HAP-1 (cell line): ENCODE measurements at regions not wholly inside any gene's neighbourhood (a gene's known extent, or its start where the extent isn't known, plus 50 kb on each side); places are given as distances from the start of the nearest gene placed in this dataset.
"Not testable (repeated sequence)": the region's sequence is repeated elsewhere in the genome, so short reads cannot be mapped to it uniquely, and the experiment has no call there.

Experiments
- DNase-seq, 2 experiments: peaks; one replicate each; pipeline ENCODE4 v3.0.0-alpha.2; 2016 to 2020; ENCODE audit warnings: low spot score in 2 of 2
- H3K27me3 ChIP-seq: fragments of 250-450 bp; sonication (Bioruptor Pico); 2 replicates; pipeline ENCODE4 v1.5.1; 2020; ENCODE audit warnings: low read depth, mild to moderate bottlenecking, moderate library complexity
- H3K36me3 ChIP-seq: fragments of 250-450 bp; sonication (Bioruptor Pico); replicated peaks from 2 replicates; pipeline ENCODE4 v1.5.1; 2020; ENCODE audit warnings: mild to moderate bottlenecking
- H3K4me1 ChIP-seq: fragments of 250-450 bp; sonication (Bioruptor Pico); 2 replicates; pipeline ENCODE4 v1.5.1; 2020; ENCODE audit warnings: mild to moderate bottlenecking
- H3K4me3 ChIP-seq: fragments of 250-450 bp; sonication (Bioruptor Pico); 2 replicates; pipeline ENCODE4 v1.5.1; 2020; ENCODE audit warnings: mild to moderate bottlenecking, moderate library complexity
- H3K9me3 ChIP-seq: fragments of 250-450 bp; sonication (Bioruptor Pico); 2 replicates; pipeline ENCODE4 v1.5.1; 2020; ENCODE audit warnings: mild to moderate bottlenecking, moderate library complexity
- in situ Hi-C: fragments of 300-500 bp; cut with MboI; formaldehyde crosslinking; loops from 3 replicates; pipeline ENCODE4 v1.14.3; 2020; ENCODE audit warnings: low sequenced_read_pairs, inconsistent platforms, mixed read lengths

DNA sequence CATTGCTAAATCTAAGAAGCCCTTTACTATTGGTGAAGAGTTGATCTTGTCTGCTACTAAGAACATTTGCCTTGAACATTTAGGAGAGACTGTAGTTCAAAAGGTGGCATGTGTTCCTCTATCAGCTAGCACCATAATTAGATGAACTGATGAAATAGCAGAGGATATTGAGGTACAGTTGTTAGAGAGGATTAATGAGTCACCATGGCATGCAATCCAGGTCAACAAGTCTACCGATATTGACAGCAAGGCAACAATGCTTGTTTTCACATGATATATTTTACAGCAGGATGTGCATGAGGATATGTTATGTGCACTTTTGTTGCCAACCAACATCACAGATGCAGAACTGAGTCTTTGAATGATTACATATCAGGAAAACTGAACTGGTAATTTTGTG, 134.3 kb upstream of the CDH9 start:
- H3K36me3 ChIP-seq = no peaks in the 10 kb centered on the region
- no peak for DNase-seq
- no peaks in the 10 kb centered on the region for H3K27me3 ChIP-seq
- H3K4me3 ChIP-seq = no peak overlapping the region
- no peaks in the 10 kb centered on the region for H3K9me3 ChIP-seq
- in situ Hi-C loops = no loop called here
- H3K4me1 ChIP-seq = no peaks in the 10 kb centered on the region

DNA sequence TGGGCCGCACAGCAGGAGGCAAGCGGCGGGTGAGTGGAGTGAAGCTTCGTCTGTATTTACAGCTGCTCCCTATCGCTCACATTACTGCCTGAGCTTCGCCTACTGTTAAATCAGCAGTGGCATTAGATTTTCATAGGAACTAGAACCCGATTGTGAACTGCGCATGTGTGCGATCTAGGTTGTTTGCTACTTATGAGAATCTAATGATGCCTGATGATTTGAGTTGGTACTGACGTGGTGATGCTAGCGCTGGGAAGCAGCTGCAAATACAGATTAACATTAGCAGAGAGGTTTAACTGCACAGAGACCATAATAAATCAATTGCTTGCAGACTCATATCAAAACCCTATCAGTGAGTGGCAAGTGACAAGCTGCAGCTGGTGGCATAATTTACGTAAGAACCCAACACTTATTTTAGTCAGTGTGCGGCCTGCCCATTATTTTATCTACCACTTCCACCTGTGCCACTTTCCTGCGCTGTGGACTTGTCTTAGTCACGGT, 133.4 kb upstream of the CDH9 start:
- in situ Hi-C loops = no loop called here
- Histone ChIP-seq H3K9me3 (no peaks in the 10 kb centered on the region), H3K4me3 (no peak overlapping the region), H3K36me3 (no peaks in the 10 kb centered on the region), H3K27me3 (no peaks in the 10 kb centered on the region), H3K4me1 (no peaks in the 10 kb centered on the region)
- no peak for DNase-seq

DNA sequence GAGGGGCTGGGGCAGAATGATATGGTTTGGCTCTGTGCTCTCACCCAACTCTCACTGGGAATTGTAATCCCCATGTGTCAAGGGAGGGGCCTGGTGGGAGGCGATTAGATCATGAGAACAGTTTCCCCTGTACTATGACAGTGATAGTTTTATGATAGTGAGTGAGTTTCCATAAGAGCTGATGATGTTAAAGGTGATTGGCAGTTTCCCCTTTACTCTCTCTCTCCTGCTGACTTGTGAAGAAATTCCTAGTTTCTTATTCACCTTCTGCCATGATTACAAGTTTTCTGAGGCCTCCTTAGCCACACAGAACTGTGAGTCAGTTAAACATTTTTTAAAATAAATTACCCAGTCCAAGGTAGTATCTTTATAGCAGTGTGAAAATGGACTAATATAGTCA, 120.4 kb upstream of the CDH9 start:
- H3K9me3 ChIP-seq = peaks cover 21% of the 10 kb centered on the region
- no peak for DNase-seq
- H3K27me3 ChIP-seq = no peaks in the 10 kb centered on the region
- H3K36me3 ChIP-seq = no peaks in the 10 kb centered on the region
- in situ Hi-C loops = no loop called here
- H3K4me1 ChIP-seq = peaks cover 5% of the 10 kb centered on the region
- no peak overlapping the region for H3K4me3 ChIP-seq

DNA sequence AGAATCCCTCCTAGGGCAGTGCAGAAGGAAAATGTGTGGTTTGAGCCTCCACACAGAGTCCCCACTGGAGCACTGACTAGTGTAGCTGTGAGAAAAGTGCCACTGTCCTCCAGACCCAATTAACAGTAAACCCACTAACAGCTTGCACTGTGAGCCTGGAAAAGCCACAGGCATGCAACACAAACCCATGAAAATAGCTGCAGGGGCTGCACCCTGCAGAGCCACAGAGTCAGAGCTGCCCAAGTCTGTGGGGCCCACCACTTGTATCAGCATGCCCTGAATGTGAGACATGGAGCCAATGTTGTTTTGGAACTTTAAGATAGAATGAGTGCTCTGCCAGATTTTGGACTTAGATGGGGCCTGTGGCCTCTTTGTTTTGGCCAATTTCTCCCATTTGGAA, 119.8 kb upstream of the CDH9 start:
- peaks cover 2% of the 10 kb centered on the region for H3K4me1 ChIP-seq
- in situ Hi-C loops = no loop called here
- no peaks in the 10 kb centered on the region for H3K27me3 ChIP-seq
- DNase-seq = no peak
- no peak overlapping the region for H3K4me3 ChIP-seq
- peaks cover 25% of the 10 kb centered on the region for H3K9me3 ChIP-seq
- H3K36me3 ChIP-seq = no peaks in the 10 kb centered on the region

DNA sequence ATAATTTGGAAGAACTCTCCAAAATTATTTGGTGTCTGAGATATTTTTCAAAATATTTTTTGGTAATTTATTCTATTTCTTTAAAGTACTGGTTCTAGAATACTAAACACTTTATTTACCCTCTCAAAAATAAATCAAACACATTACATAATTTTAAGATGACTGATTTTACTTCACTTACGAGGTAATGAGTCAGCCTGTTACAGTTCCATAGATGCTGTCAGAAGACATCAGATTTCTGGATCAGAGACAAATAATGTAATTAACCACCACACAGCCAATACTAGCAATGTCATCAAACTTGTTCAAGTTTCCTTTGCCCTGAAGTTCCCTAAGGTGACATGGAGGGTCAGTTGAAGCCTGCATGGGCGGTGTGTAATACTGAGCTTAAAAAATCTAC, 106.1 kb upstream of the CDH9 start:
- Histone ChIP-seq H3K4me1 (no peaks in the 10 kb centered on the region), H3K27me3 (no peaks in the 10 kb centered on the region), H3K9me3 (no peaks in the 10 kb centered on the region), H3K36me3 (no peaks in the 10 kb centered on the region), H3K4me3 (no peak overlapping the region)
- in situ Hi-C loops = no loop called here
- no peak for DNase-seq

DNA sequence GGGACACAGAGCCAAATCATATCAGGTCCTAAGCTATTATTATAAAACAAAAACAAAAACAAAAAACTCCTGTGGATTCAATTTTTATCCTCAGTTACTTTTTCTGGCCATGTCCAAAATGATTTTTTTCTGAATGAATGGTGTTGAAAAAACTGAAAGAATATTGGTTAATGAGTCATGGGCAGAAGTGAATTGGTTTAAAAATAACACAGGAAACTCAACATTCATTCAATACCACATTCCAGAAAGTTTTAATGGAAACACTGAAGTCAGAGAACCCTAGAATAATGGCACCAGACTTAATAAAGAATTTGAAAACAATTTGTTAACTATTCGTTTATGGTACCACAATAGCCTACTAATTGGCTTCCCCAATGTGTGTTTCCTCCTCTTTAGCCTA, 102.4 kb upstream of the CDH9 start:
- no peaks in the 10 kb centered on the region for H3K27me3 ChIP-seq
- no peaks in the 10 kb centered on the region for H3K36me3 ChIP-seq
- in situ Hi-C loops = no loop called here
- no peak overlapping the region for H3K4me3 ChIP-seq
- H3K9me3 ChIP-seq = no peaks in the 10 kb centered on the region
- no peaks in the 10 kb centered on the region for H3K4me1 ChIP-seq
- no peak for DNase-seq

DNA sequence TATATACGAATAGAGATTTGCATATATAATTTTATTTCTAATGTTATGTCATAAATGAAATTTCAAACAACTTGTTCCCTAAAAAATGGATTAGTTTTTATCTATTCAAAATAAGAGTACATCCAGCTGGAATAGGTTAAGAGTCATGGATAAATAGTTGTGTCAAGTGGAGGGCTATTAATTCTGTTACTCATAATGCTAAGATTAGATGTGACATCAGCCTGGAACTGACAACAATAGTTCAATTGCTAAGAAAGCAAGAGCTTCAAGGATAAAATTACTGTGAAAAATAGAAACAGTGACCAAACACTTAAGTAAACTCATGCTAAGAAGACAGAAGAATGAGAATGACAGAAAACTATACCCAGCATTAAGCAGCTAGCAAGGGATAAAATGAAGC, 92.2 kb upstream of the CDH9 start:
- no peak for DNase-seq
- Histone ChIP-seq H3K36me3 (no peaks in the 10 kb centered on the region), H3K4me1 (no peaks in the 10 kb centered on the region), H3K27me3 (no peaks in the 10 kb centered on the region), H3K9me3 (no peaks in the 10 kb centered on the region), H3K4me3 (no peak overlapping the region)
- in situ Hi-C loops = no loop called here

DNA sequence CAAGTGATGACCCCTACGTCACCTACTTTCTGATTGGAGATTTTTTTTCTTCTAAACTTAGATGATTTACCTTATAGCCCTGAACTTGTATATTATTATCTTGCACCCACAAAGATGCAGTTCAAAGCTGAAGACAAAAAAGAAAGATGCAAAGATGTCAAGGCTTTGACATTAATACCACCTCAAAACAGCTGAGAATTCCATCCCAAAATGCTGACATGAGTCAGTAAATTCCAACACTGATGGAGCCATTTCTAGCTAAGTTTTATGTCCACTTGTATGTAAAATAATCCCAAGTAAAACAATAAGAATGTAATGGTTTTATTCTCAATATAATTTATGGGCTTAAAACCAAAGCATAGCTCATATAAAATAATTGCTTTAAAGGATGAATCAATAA, 91.5 kb upstream of the CDH9 start:
- Histone ChIP-seq H3K27me3 (no peaks in the 10 kb centered on the region), H3K4me1 (no peaks in the 10 kb centered on the region), H3K4me3 (no peak overlapping the region), H3K9me3 (no peaks in the 10 kb centered on the region), H3K36me3 (no peaks in the 10 kb centered on the region)
- in situ Hi-C loops = no loop called here
- DNase-seq = no peak

DNA sequence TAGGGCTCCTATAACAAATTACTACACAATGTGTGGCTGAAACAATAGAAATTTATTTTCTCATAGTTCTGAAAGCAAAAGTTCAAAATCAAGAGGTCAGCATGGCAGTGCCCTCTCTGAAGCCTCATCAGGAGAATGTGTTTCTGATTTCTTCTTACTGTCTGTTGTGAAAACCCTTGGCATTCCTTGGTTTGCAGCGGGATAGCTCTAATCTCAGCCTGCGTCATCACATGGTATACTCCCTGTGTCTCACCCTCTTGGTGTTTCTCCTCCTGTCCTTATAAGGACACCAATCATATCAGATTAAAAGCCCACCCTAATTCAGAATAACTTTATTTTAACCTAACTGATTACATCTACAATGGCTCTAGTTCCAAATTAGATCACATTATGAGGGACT, 87.5 kb upstream of the CDH9 start:
- in situ Hi-C loops = no loop called here
- Histone ChIP-seq H3K36me3 (no peaks in the 10 kb centered on the region), H3K4me3 (no peak overlapping the region), H3K9me3 (no peaks in the 10 kb centered on the region), H3K4me1 (no peaks in the 10 kb centered on the region), H3K27me3 (no peaks in the 10 kb centered on the region)
- DNase-seq = no peak

DNA sequence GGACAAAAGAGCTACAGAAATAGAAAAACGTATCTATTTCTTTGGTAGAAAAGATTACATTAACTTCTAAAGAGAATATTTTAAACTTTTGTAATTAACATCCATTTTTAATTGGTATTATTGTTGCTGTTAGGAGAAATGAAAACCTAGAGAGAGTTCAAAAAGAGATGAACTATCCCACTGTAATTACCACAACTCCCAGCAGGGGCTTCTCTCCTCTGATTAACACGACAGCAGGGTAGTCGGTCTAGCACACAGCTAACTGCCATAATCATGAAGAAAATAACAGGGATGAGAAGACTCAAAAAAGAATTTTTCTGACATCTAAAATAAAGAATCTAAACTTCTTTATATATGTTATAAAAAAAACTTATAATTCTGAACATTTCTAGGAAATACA, 86.2 kb upstream of the CDH9 start:
- peak; percentile 45 to 62 for DNase-seq
- in situ Hi-C loops = no loop called here

DNA sequence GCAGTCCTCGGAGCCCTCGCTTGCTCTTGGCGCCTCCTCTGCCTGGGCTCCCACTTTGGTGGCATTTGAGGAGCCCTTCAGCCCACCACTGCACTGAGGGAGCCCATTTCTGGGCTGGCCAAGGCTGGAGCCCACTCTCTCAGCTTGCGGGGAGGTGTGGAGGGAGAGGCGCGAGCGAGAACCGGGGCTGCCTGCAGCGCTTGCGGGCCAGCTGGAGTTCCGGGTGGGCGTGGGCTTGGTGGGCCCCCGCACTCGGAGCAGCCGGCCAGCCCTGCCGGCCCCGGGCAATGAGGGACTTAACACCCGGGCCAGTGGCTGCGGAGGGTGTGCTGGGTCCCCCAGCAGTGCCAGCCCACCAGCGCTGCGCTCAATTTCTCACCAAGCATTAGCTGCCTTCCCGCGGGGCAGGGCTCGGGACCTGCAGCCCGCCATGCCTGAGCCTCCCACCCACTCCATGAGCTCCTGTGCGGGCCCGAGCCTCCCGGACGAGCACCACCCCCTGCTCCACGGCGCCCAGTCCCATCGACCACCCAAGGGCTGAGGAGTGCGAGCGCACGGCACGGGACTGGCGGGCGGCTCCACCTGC, 81.4 kb upstream of the CDH9 start:
- H3K36me3 ChIP-seq, H3K27me3 ChIP-seq, H3K4me1 ChIP-seq, DNase-seq, H3K4me3 ChIP-seq, H3K9me3 ChIP-seq, in situ Hi-C loops: not testable (repeated sequence)

More for the DNA sequence above, 86.2 kb upstream of the CDH9 start:
- H3K4me3 ChIP-seq = no peak overlapping the region
- no peaks in the 10 kb centered on the region for H3K4me1 ChIP-seq
- H3K27me3 ChIP-seq = no peaks in the 10 kb centered on the region
- no peaks in the 10 kb centered on the region for H3K9me3 ChIP-seq
- H3K36me3 ChIP-seq = no peaks in the 10 kb centered on the region

DNA sequence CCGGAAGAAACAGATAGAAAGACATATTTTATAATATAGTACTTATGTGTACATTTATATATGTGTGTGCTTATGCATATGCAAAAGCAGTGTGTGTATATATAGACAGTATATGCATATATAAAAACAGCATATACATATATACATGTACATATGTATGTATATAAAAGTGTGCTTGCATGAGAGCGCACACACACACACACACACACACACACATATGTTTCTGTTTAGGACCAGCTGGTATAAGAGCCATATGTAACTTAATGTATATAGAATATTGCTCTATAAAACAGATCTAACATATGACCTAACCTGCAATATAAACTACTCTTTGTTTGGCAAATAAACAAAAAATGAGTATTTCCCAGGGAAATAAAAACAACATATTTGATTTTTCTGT, 65.1 kb upstream of the CDH9 start:
- no peaks in the 10 kb centered on the region; the same call in 1 of the 2 replicates for H3K4me1 ChIP-seq
- DNase-seq = no peak
- H3K36me3 ChIP-seq = no peaks in the 10 kb centered on the region; the same call in 1 of the 2 replicates
- H3K27me3 ChIP-seq = no peaks in the 10 kb centered on the region
- in situ Hi-C loops = no loop called here
- no peaks in the 10 kb centered on the region for H3K9me3 ChIP-seq
- H3K4me3 ChIP-seq = no peak overlapping the region

DNA sequence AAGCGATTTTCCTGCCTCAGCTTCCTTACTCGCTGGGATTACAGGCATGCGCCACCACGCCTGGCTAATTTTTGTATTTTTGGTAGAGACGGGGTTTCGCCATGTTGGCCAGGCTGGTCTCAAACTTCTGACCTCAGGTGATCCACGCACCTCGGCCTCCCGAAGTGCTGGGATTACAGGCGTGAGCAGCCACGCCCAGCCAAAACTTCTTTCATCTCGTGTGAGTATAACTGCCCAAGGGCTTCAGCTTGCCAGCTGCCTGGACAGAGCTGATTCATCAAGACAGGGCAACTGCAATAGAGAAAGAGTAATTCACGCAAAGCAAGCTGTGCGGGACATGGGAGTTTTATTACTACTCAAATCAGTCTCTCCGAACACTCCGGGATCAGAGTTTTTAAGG, 57.4 kb upstream of the CDH9 start:
- in situ Hi-C loops, H3K4me3 ChIP-seq: not testable (repeated sequence)

DNA sequence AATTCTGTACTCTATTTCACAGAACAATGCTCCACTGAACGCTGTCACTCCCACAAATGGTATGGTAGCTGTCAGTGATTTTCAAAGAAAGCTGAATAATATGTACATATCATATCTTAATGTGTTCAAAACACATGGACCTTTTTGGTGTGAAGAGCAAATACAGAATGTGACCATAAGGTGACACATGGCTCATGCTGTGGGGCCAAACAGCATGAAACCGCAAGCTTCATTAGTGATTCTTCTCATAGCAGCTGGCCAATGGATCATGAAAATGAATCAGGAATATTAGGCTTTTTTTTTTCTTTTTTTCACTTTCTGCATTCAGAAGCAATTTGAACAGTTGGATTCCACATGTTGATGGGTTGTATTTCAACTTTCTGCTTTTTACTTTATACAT, 54.9 kb upstream of the CDH9 start:
- Histone ChIP-seq H3K4me3 (no peak overlapping the region), H3K36me3 (no peaks in the 10 kb centered on the region), H3K9me3 (no peaks in the 10 kb centered on the region), H3K27me3 (no peaks in the 10 kb centered on the region), H3K4me1 (no peaks in the 10 kb centered on the region; the same call in 1 of the 2 replicates)
- in situ Hi-C loops = no loop called here
- DNase-seq = no peak

More for the DNA sequence above, 57.4 kb upstream of the CDH9 start:
- not testable (repeated sequence) for H3K36me3 ChIP-seq, H3K27me3 ChIP-seq, DNase-seq, H3K4me1 ChIP-seq, H3K9me3 ChIP-seq

DNA sequence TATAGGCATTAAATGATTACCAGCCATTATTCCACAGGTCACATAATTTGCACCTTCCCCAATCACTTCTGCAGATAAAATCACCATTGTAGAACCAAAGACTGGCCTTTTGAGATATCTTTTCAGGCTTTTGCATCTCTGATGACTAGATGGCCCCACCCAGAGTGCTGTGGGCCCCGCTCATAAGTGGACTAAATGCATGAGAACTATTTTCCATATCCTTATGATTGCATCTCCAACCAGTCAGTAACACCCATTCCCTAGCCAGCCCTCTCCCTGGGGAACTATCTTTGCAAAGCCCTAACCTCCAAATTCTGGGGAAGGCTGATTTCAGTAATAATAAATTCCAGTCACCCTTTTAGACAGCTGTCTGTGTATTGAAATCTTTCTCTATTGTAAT, 53.5 kb upstream of the CDH9 start:
- Histone ChIP-seq H3K9me3 (no peaks in the 10 kb centered on the region), H3K36me3 (no peaks in the 10 kb centered on the region), H3K27me3 (no peaks in the 10 kb centered on the region), H3K4me3 (no peak overlapping the region), H3K4me1 (peaks cover 2% of the 10 kb centered on the region; the same call in 1 of the 2 replicates)
- no peak for DNase-seq
- in situ Hi-C loops = no loop called here
